Common myeloid progenitor, CD34-positive (primary cell): ENCODE measurements at regions not wholly inside any gene's neighbourhood (a gene's known extent, or its start where the extent isn't known, plus 50 kb on each side); places are given as distances from the start of the nearest gene placed in this dataset.
A peak's percentile ranks its signal among the peaks of the same experiment; 100 is the strongest.

ENCODE experiments used
- CTCF ChIA-PET: fragments of 350-600 bp; sonication (Branson Sonifier 250); formaldehyde crosslinking; loops from one replicate; lab custom pipeline; 2021; ENCODE audit warnings: antibody characterized with exemption; lab: Charles Lee
- POLR2A ChIA-PET: fragments of 350-600 bp; sonication (Branson Sonifier 250); formaldehyde crosslinking; loops from one replicate; lab custom pipeline; 2021; ENCODE audit warnings: antibody characterized with exemption; lab: Charles Lee
- DNase-seq, 3 donors: peaks; one replicate each; pipeline versions ENCODE4 v3.0.0 to v3.0.0-alpha.2; 2013
- H3K27ac ChIP-seq, 2 experiments: 1 replicate in 1 of 2; 2 replicates in 1 of 2; pipeline ENCODE4 v1.7.0; 2013; ENCODE audit warnings: inconsistent platforms in 2 of 2, low read length in 2 of 2, mild to moderate bottlenecking in 2 of 2, low read depth in 1 of 2, moderate library complexity in 1 of 2; ENCODE audit not compliant: severe bottlenecking in 2 of 2, insufficient read depth in 1 of 2, poor library complexity in 1 of 2
- H3K27me3 ChIP-seq, 5 experiments: replicated peaks in 2 of 5; 1 replicate in 3 of 5; 2 replicates in 2 of 5; pipeline versions ENCODE4 v1.6.1 to v1.7.0; 2013; ENCODE audit warnings: low read length in 4 of 5, mild to moderate bottlenecking in 2 of 5, moderate library complexity in 2 of 5, inconsistent platforms in 1 of 5; ENCODE audit not compliant: insufficient read depth in 5 of 5, control insufficient read depth in 4 of 5
- H3K36me3 ChIP-seq, 4 experiments: 1 replicate in 2 of 4; 2 replicates in 2 of 4; pipeline versions ENCODE4 v1.6.1 to v1.7.0; 2013; ENCODE audit warnings: low read length in 3 of 4, control low read depth in 1 of 4, mild to moderate bottlenecking in 1 of 4; ENCODE audit not compliant: control insufficient read depth in 4 of 4, insufficient read depth in 4 of 4
- H3K4me1 ChIP-seq, 4 experiments: 1 replicate in 3 of 4; 2 replicates in 1 of 4; pipeline versions ENCODE4 v1.6.1 to v1.7.1; 2013; ENCODE audit warnings: low read length in 3 of 4, mild to moderate bottlenecking in 3 of 4, control low read depth in 1 of 4, inconsistent platforms in 1 of 4, moderate library complexity in 1 of 4; ENCODE audit not compliant: control insufficient read depth in 4 of 4, insufficient read depth in 4 of 4; ENCODE audit errors: control extremely low read depth in 1 of 4
- H3K4me3 ChIP-seq, 7 experiments: 1 replicate in 4 of 7; 2 replicates in 3 of 7; pipeline versions ENCODE4 v1.5.1 to v1.7.0; 2013; ENCODE audit warnings: mild to moderate bottlenecking in 7 of 7, low read length in 6 of 7, moderate library complexity in 6 of 7, inconsistent platforms in 2 of 7, low read depth in 2 of 7, control low read depth in 1 of 7; ENCODE audit not compliant: insufficient read depth in 4 of 7, control insufficient read depth in 1 of 7; ENCODE audit errors: extremely low read depth in 1 of 7
- H3K9me3 ChIP-seq, 5 experiments: 1 replicate in 4 of 5; 2 replicates in 1 of 5; pipeline versions ENCODE4 v1.6.1 to v1.7.1; 2013; ENCODE audit warnings: low read length in 4 of 5, mild to moderate bottlenecking in 2 of 5, inconsistent platforms in 1 of 5, low read depth in 1 of 5, moderate library complexity in 1 of 5; ENCODE audit not compliant: control insufficient read depth in 4 of 5, insufficient read depth in 2 of 5; ENCODE audit errors: control extremely low read depth in 1 of 5
- WGBS: methylation state at CpG from one replicate; pipeline ENCODE4 v1.1.5; 2013; ENCODE audit not compliant: insufficient coverage; 5-methylcytosine and 5-hydroxymethylcytosine counted together

- DNase-seq, result no peak
- WGBS, result no CpG with 5 or more reads among the region's 1 CpG
- no peak overlapping the region for H3K4me3 ChIP-seq
- H3K27me3 ChIP-seq, result no peaks in the 10 kb centered on the region
- CTCF ChIA-PET, result no interaction called here
- H3K4me1 ChIP-seq, result peaks cover 0 to 18% (median 0%) of the 10 kb centered on the region in 4 experiments
- H3K9me3 ChIP-seq, result no peaks in the 10 kb centered on the region
- H3K27ac ChIP-seq, result no peak overlapping the region
- POLR2A ChIA-PET, result no interaction called here
- no peaks in the 10 kb centered on the region for H3K36me3 ChIP-seq
These were observed 172.5 kb upstream of the E2F7 start for GRCh38 chr12:77237896-77238295.

- POLR2A ChIA-PET, result no interaction called here
- CTCF ChIA-PET, result no interaction called here
These were observed 170.7 kb upstream of the E2F7 start for GRCh38 chr12:77236066-77236465.

GRCh38 chr12:77232045-77232444, 166.7 kb upstream of the E2F7 start:
- no peaks in the 10 kb centered on the region for H3K9me3 ChIP-seq
- CTCF ChIA-PET, result no interaction called here
- H3K4me3 ChIP-seq, result peak overlapping the region in 1 of 7 experiments; percentile 41
- no peaks in the 10 kb centered on the region for H3K27me3 ChIP-seq
- POLR2A ChIA-PET, result no interaction called here
- H3K27ac ChIP-seq, result no peak overlapping the region
- 100% methylated on average over 1 of the region's 1 CpG for WGBS
- no peaks in the 10 kb centered on the region for H3K36me3 ChIP-seq
- peak in 2 of 3 donors; percentile 59 to 71 for DNase-seq
- H3K4me1 ChIP-seq, result peaks cover 0 to 20% (median 6%) of the 10 kb centered on the region in 4 experiments

More at GRCh38 chr12:77236066-77236465, 170.7 kb upstream of the E2F7 start:
- DNase-seq, result no peak
- no peak overlapping the region for H3K4me3 ChIP-seq
- no peaks in the 10 kb centered on the region for H3K9me3 ChIP-seq
- no peaks in the 10 kb centered on the region for H3K36me3 ChIP-seq
- no peak overlapping the region for H3K27ac ChIP-seq
- H3K27me3 ChIP-seq, result no peaks in the 10 kb centered on the region
- H3K4me1 ChIP-seq, result peaks cover 0 to 15% (median 6%) of the 10 kb centered on the region in 4 experiments

DNA sequence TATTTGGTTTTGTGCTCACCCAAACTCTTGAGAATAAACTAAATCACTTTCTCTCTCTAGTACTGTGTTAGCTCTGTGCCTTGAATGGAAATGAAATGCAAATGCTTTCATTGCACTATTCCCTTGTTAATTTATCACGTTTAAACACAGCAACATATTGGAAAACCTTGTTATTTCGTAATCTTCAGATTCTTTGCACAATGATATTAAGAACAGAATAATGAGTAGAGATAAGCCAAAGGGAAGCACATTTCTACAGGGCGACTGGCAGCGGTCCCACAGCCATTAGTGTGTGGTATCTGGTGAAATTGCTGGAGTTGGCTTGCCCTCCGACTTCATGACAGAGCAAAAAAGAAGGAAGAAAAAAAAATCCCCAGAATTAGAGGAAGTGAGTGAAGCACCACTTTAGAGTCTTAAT, 166.1 kb upstream of the E2F7 start:
- POLR2A ChIA-PET, result no interaction called here
- H3K4me3 ChIP-seq, result peak overlapping the region in 1 of 7 experiments; percentile 26
- H3K9me3 ChIP-seq, result no peaks in the 10 kb centered on the region
- CTCF ChIA-PET, result no interaction called here
- no peaks in the 10 kb centered on the region for H3K36me3 ChIP-seq
- no peaks in the 10 kb centered on the region for H3K27me3 ChIP-seq
- peak; percentile 90 to 98 (median 97) for DNase-seq
- peaks cover 0 to 20% (median 6%) of the 10 kb centered on the region in 4 experiments for H3K4me1 ChIP-seq
- WGBS, result 0% methylated on average over 2 of the region's 5 CpGs
- no peak overlapping the region for H3K27ac ChIP-seq

GRCh38 chr12:77229640-77230442, 164.5 kb upstream of the E2F7 start:
- Histone ChIP-seq H3K4me3 (no peak overlapping the region), H3K36me3 (no peaks in the 10 kb centered on the region), H3K4me1 (peaks cover 0 to 20% (median 6%) of the 10 kb centered on the region in 4 experiments), H3K27me3 (no peaks in the 10 kb centered on the region), H3K9me3 (no peaks in the 10 kb centered on the region), H3K27ac (no peak overlapping the region)
- DNase-seq, result peak in 1 of 3 donors; percentile 6
- ChIA-PET CTCF (no interaction called here), POLR2A (no interaction called here)
- 75% methylated on average over 1 of the region's 6 CpGs for WGBS

GRCh38 chr12:77228376-77228775, 163.0 kb upstream of the E2F7 start:
- POLR2A ChIA-PET, result no interaction called here
- no peaks in the 10 kb centered on the region for H3K27me3 ChIP-seq
- CTCF ChIA-PET, result no interaction called here
- H3K4me3 ChIP-seq, result no peak overlapping the region
- H3K4me1 ChIP-seq, result peaks cover 0 to 25% (median 6%) of the 10 kb centered on the region in 4 experiments
- no peak overlapping the region for H3K27ac ChIP-seq
- no peak for DNase-seq
- H3K9me3 ChIP-seq, result no peaks in the 10 kb centered on the region
- no CpG with 5 or more reads among the region's 1 CpG for WGBS
- no peaks in the 10 kb centered on the region for H3K36me3 ChIP-seq

DNA sequence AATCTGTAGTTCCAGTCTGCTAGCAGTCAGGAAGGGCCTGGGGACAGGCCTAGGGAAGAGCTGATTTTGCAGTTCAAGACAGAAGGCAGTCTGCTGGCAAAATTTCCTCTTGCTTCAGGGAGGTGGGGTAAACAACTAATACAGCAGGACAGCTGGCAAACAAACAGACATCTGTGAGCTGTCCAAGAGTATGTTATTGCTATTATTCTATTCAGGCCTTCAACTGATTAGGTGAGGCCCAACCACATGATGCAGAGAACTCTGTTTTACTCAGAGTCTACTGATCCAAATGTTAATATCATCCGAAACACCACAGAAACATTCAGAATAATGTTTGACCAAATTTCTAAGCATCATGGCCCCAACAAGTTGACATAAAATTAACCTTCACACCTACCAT, 161.0 kb upstream of the E2F7 start:
- Histone ChIP-seq H3K9me3 (no peaks in the 10 kb centered on the region), H3K36me3 (no peaks in the 10 kb centered on the region), H3K27me3 (peaks cover 0 to 3% (median 0%) of the 10 kb centered on the region in 5 experiments), H3K27ac (no peak overlapping the region), H3K4me1 (peaks cover 0 to 14% (median 2%) of the 10 kb centered on the region in 4 experiments), H3K4me3 (no peak overlapping the region)
- ChIA-PET POLR2A (no interaction called here), CTCF (interaction anchor here (1.4 kb wide), 1 partner anchor 10 kb away, joined by 3 read pairs; no protein-coding TSS in a partner anchor)
- WGBS, result 100% methylated on average over 1 of the region's 1 CpG
- DNase-seq, result no peak
